GM18508 (cell line): ENCODE measurements at regions not wholly inside any gene's neighbourhood (a gene's known extent, or its start where the extent isn't known, plus 50 kb on each side); places are given as distances from the start of the nearest gene placed in this dataset.
"Not testable (repeated sequence)": the region's sequence is repeated elsewhere in the genome, so short reads cannot be mapped to it uniquely, and the experiment has no call there.

ENCODE experiments used
- ATAC-seq: cut with Tn5 transposase; IDR thresholded peaks from one replicate; pipeline ENCODE4 v1.9.1; 2021; ENCODE audit warnings: moderate number of reproducible peaks; ENCODE audit not compliant: insufficient read depth, unreplicated experiment

DNA sequence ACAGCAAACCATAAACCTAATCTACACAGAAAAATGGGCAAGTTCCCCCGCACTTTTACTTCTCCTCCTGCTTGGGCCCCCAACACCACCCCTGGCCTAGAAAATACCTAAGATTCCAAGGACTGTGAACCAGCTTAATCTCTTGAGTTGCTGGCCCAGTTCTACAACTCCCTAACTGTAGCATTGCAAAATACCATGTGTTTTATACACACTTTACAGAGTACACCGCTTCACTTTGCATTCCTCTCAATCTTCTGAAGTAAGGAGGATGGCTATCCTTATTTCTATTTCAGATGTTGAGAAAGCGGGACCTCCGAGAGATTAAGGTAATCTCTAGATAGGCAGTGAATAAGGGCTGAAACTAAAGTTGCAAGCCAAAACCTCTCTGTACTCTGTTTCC, 408.3 kb upstream of the NR5A2 start:
- ATAC-seq, result no peak

DNA sequence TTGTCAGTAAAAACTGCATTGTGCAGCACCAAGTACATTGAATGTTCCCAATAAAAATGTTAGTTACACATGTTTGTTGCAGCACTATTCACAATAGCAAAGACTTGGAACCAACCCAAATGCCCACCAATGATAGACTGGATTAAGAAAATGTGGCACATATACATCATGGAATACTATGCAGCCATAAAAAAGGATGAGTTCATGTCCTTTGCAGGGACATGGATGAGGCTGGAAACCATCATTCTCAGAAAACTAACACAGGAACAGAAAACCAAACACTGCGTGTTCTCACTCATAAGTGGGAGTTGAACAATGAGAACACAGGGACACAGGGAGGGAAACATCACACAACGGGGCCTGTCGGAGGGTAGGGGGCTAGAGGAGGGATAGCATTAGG, 401.3 kb upstream of the NR5A2 start:
- ATAC-seq, result not testable (repeated sequence)

DNA sequence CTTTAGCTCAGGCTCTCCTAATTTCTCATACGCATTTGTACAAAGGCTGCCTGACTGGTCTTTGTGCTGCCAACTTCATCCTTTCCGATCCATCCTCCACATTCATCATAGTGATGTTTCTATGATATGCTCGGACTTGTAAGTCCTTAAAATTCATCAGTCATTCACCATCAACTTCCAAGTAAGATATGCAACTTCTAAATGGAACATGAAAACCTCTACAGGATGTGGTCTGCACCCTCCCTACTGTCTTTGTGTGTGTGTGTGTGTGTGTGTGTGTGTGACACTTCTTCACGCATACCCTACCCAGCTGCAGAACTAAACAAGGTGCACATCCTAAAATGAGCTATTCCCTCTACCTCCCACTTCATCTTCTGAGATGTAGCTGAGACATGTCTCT, 397.9 kb upstream of the NR5A2 start:
- ATAC-seq, result no peak

DNA sequence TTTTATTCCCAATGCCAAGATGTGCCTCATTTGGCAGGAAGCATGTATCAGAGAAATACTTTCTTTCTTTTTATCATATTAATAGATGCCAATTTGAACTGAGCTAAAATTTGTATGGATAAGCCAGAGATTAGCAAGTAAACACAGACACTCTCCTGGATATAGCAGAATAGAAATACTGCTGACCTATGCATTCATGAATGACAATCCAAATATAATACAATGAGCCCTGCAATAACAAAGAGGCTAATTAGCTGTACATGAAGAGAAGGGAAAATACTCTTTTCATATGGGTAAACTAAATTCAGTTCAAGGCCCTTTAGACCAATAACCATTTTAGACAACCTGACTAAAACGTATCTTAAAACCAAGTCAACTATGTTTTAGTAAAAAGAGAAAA, 388.1 kb upstream of the NR5A2 start:
- no peak for ATAC-seq

DNA sequence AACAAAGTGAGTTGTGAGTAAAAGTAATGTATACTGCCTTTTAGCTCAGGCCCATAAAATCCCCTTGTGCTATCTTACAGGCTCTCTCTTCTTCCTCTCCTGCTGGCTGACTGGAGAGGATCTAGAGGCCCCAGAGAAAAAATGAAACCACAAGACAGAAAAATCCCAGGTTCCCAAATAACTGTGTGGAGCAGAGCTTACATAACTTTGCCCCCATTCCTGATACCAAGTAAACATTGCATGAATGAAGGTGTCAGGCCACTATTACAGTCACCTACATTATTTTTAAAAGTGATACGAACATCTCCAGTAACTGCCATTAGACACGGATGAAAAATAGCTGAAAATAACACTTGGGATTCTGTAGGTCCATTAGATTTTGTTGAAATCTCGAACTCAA, 386.0 kb upstream of the NR5A2 start:
- no peak for ATAC-seq

DNA sequence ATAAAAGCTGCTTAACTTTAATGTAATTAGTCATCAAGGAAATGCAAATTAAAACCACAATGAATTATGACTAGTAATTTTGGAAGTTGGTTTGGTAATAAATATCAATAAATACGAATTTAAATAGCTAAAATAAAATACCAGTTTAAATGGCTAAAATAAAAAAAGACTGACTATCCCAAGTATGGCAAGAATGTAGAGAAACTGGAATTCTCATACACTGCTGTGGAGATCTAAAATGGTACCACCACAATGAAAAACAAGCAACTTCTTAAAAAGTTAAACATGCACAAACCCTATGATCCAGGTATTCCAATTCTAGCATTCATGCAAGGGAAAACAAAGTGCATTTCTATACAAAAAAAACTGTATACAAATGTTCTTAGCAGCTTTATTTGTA, 382.6 kb upstream of the NR5A2 start:
- no peak for ATAC-seq

DNA sequence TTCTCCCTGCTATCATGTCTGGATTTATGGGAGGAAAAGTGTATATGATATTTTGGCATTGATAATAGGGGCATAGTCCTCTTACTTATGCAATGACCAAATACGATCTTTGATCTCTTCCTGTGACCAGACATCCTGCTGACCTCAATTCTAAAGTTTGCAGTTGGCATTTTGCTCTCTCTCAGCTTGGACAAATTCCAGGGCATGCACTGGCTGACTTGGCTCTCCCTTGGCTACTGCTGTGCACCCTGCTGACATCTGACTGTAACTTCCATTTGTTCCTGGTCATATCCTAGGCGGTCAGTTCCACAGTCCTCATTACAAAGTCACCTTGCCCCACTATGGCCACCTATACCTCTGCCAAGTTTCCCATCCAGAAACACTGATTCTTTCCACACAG, 380.7 kb upstream of the NR5A2 start:
- ATAC-seq, result no peak

DNA sequence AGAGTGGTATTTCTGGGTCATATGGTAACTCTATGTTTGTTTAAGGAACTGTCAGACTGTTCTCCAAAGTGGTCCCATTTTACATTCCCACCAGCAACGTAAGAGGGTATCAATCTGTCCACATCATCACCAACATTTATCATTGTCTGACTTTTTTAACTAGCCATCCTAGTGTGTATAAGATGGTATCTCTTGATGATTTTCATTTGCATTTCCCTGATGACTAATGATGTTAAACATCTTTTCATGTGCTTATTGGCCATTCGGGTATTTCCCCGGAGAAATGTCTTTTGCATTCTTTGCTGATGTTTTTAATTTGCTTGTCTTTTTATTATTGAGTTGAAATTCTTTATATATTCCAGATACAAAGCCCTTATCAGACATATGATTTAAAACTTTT, 370.1 kb upstream of the NR5A2 start:
- ATAC-seq, result no peak

DNA sequence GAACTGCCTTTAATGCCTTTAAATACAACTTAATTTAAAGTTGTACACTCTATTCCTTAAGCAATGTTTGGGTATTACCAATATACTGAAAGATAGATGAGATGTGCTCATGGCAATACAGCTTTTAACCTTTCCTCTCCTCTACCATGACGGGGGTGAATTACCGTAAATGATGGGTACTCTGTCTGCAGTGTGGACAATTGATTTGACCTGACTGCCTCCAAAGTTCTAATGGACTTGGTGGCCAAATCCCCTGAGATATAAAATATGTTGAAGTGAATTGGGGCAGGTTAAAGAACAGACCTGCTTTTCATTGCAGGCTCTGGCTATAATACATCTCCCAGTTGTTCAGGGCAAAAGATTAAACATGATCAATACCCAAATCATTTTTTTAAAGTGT, 367.4 kb upstream of the NR5A2 start:
- ATAC-seq, result no peak

DNA sequence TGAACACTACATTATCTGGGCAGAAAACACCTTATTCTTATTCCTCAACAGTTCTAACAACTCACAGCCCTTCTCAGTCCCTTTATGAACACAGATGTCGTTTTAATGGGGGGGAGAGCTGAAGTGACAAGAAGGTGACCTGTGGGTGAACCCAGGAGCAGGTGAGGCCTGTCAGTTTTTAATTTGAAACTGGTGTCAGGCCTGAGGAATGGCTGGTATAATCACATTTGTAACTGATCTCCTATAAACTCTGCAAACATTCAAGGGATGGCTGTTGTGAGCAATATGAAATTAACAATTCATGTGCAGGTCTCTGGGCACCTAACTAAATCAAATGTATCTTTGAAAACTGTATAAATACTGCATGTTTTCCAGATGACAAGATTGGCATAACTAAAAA, 362.1 kb upstream of the NR5A2 start:
- ATAC-seq, result no peak

DNA sequence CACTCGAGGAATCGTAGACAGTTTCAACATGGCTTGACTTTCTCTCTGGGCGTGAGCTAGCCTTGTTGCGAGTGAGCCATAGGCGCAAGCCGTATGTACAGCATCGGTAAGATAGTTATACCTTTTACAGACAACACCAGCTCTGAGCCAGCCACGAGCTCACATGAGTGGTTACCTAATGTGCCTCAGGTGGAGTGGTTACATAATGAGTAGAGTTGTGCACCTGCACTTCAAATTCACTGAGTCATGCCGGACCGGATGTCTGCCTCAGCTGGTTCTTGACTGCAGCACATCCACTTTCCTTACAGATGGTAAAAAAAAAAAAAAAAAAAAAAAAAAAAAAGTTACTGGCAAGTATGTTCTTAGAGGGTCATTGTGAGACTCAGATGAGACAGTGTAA, 360.4 kb upstream of the NR5A2 start:
- ATAC-seq, result no peak

DNA sequence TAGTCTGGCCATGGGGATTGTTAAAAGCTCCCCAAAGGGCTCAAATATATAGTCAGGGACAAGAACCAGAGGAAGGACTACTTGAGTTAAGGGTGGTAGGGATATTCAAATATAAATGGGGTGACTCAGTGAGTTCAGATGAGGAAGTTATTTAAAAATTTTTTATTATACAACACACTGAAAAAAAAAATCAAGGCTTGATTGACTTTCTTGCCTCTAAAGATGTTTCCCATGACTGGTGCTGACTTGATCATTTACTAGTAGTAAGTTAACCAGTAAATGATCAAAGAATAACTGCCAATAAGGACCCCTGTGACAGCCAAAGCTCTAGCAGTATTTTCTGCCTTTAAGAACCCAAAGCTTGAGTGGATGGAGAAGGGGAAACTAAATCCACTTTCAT, 357.6 kb upstream of the NR5A2 start:
- ATAC-seq, result no peak

DNA sequence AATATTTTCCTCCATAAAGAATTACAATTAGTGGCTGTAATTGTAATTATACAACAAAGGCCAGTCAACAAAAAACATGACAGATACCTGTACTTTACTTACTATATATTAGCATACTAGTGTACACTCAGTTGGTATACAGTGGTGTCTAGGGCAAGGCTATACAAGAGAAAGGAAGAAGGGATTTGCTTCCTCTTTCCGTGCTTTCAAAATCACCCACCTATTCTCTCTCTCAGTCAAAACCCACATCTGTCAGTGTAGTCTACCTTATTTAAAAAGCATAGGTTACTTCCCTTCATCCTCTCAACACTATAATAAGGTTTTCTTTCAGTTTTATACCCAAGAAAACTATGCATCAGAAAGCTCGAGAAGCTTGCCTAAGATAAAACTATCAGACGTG, 355.8 kb upstream of the NR5A2 start:
- ATAC-seq, result no peak

DNA sequence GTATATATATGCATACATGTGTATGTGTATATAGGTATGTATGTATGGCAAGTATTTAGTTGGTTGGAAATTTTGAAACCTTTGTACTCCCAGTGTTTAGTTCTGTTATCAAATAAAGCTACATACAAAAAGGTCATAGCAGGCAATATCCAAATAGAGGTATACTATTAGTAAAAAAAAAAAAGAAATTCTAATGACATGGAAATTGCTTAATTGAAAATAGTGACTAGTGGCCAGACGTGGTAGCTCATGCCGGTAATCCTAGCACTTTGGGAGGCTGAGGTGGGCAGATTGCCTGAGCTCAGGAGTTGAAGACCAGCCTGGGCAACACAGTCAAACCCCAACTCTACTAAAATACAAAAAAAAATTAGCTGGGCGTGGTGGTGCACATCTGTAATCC, 351.6 kb upstream of the NR5A2 start:
- ATAC-seq, result no peak

DNA sequence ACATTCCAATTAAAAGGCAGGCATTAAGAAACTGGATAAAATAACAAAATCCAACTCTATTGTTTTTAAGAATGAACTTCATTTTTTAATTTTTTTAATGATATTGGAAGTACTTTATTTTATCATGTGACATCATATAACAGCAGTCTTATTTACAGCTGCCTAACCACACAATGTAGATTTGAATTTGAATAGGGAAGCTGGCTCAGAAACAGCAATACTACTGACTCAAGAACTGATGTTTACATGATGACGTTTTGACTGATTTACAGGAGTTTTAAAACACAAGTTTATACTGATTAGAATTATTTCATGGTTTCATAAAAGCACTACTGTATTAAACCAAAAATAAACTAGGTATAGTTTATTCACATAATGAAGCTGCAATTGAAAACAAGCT, 348.7 kb upstream of the NR5A2 start:
- ATAC-seq, result no peak

DNA sequence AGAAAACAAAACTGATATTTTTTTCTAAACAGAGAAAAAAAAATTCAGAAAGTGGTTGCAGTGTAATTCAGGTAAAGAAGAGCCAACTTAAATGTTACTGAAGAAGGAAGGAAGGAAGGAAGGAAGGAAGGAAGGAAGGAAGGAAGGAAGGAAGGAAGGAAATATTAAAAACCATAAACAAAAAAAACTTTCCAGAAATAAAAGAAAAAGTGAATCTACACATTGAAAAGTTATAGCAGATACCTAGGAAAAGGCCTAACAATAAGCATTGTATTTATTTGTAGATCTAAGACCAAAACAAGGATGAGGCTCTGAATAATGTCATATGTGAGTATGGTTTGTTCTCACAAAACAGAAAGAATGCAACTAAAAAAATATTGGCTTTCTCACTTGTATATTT, 345.4 kb upstream of the NR5A2 start:
- ATAC-seq, result no peak

DNA sequence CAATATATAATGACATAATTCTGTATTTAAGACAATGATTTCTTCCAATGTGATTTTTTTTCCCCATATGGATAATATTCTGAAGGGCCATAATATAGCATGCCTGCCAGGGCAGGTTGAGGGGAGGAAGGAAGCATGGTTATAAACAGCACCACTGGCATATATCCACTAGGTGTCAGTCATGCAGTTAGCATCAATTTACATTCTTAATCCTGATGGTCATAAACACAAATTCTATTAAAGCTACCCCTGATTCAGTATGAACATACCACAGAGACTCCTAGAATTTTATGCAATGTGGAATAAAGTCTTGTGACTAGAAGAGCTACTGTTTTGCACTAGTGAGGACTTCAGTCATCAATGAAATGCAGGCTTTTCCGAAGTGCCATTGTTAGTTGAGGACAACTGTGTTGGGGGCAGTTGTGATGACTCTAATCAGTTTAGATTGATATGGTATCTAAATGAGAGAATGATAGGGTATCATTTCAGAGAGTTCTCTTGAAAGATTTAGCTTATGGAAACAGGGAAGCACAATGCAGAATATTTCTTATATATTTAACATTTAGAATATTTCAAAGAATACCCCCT, 342.7 kb upstream of the NR5A2 start:
- ATAC-seq, result peak; percentile 73

DNA sequence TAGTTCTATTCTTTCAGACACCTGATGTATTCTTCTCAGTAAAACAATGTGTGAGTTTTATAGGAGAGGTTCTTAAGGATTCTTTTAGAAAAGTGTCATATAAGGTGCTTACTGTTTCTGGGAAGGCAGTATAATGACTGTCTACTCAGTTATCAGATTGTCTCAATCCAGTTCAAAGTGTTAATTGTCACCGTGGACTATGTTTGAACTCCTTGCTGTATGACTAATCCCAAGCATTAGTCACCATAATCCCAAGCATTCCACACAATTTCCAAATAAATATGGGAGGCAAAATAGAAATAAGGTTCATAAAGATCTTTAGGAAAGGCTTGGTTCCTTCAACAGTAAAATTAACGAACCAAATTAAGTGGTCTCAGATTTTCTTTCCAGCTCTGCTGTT, 342.1 kb upstream of the NR5A2 start:
- ATAC-seq, result no peak

DNA sequence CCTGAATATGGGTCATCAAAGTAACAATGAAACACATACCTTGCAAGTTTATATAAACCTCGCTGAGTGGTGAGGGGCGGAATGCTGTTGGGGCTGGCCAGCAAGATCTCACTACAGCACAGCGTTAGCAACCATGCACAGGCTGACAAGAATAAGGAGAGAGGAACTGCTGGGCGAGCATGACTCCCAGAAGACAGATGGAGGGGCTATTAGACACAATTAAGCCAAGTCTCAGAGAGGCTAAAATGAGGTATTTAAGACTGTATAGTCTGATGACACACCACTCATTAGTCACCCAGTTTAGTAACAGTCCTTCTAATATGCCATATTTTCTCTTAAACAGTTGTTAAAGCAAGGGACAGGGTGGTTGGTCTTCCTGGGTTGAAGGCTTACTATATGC, 340.2 kb upstream of the NR5A2 start:
- no peak for ATAC-seq

DNA sequence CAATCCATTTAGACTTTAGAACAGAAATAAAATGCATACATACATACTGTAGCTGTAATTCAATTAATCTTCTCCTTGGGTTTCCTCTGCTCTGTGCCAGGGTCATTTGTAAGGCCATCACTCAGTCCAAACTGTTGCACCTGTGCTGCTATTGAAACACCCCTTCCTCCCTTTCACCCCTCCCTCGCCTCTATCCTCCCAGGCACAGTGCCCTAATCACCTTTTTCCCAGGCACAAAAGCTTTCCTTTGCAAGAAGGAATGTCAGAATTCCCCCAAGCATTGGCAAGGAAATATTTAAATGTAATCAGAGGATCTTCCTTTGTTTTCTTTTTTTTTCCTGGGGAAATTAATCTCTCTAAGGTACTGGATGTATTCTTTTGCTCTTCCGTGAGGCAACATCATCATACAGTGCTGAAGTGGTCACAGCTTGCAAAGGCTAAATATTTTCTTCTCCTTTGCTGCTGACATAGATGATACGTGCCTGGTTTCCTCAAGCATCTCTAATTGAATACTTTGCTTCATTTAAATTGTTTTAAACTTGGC, 339.3 kb upstream of the NR5A2 start:
- no peak for ATAC-seq

DNA sequence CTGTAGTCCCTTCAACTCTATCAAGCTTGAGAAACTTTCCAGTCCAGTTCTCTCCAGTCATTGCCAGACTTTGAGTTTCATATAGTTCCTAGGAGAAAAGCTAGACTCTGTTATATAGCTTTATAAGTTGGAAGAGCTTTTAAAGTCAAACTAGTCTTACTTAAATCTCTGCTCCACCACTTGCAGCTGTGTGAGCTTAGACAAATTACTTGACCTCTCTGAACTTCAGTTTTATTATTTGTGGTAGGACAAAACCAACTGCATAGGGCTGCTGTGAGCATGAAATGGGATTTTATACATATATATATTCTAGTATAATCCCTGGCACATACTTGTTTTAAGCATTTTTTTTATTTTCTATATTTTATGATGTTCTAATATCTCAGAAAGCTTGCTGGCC, 338.7 kb upstream of the NR5A2 start:
- ATAC-seq, result no peak

DNA sequence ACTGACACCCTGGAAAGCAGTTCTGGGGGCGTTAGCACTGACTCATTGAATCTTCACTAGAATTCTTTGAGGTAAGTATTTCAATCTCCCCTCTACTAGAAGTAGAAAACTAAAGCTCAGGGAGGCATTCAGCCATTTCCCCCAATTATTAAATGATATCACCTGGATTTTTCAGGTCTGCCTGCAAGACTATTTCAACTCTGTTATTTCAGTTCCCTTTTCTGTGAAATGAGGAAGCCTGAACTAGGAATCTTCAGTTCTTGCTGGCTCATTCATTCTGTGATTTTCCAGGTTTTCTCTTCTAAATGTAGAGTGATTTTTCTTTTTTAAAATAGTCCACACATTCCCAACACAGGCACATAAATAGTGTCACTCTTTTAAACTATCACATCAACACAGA, 337.0 kb upstream of the NR5A2 start:
- ATAC-seq, result no peak

DNA sequence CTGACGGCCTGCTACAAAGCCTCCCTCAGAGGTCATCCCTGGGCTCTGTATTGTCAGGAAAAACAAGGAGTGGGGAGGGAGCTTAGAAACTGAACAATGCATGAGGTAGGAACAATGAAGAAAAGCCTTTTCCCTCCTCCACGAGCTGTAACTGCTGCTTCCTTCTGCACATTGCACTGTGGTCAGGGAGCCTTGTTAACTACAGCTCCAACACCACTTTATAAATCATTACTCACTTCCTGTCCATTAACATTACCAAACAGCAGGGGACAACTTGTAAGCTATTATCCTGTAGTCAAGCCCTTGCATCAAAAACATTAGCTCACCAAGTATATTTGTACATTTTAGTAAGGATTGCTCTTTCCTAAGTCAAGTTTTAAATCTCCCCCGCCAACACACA, 336.0 kb upstream of the NR5A2 start:
- no peak for ATAC-seq
